WTC11 (cell line): ENCODE measurements at regions not wholly inside any gene's neighbourhood (a gene's known extent, or its start where the extent isn't known, plus 50 kb on each side); places are given as distances from the start of the nearest gene placed in this dataset.
A peak's percentile ranks its signal among the peaks of the same experiment; 100 is the strongest.
"Not testable (repeated sequence)": the region's sequence is repeated elsewhere in the genome, so short reads cannot be mapped to it uniquely, and the experiment has no call there.

Source experiments
- ATAC-seq: fragments of 200-7000 bp; cut with Tn5 transposase; 2 replicates; pipeline ENCODE4 v1.10.0; 2021; ENCODE audit warnings: mild to moderate bottlenecking, moderate library complexity
- CTCF ChIA-PET: fragments of 300-600 bp; sonication (Branson Sonifier 250); formaldehyde crosslinking; loops from one replicate; lab custom pipeline; 2021; ENCODE audit warnings: antibody characterized with exemption; lab: Charles Lee
- POLR2A ChIA-PET: fragments of 350-600 bp; sonication (Branson Sonifier 250); formaldehyde crosslinking; loops from one replicate; lab custom pipeline; 2021; ENCODE audit warnings: antibody characterized with exemption; lab: Charles Lee
- DNase-seq: peaks from one replicate; pipeline ENCODE4 v3.0.0; 2021; ENCODE audit warnings: low spot score
- H3K27ac Mint-ChIP-seq: 2 replicates; pipeline ENCODE4 v1.8.0; 2021; ENCODE audit warnings: mixed read lengths
- H3K27me3 Mint-ChIP-seq: 2 replicates; pipeline ENCODE4 v1.8.0; 2021; ENCODE audit warnings: low read depth, mild to moderate bottlenecking, moderate library complexity, mixed read lengths
- H3K36me3 Mint-ChIP-seq: 2 replicates; pipeline ENCODE4 v1.8.0; 2021; ENCODE audit warnings: mixed read lengths
- H3K4me1 Mint-ChIP-seq: 2 replicates; pipeline ENCODE4 v1.8.0; 2022; ENCODE audit warnings: mixed read lengths
- H3K4me3 Mint-ChIP-seq: 2 replicates; pipeline ENCODE4 v1.8.0; 2021; ENCODE audit warnings: mild to moderate bottlenecking, moderate library complexity, mixed read lengths
- H3K9me3 Mint-ChIP-seq: 2 replicates; pipeline ENCODE4 v1.8.0; 2021; ENCODE audit warnings: mixed read lengths
- CREM ChIP-seq: sonication (generic); formaldehyde crosslinking; IDR thresholded peaks from 2 replicates; pipeline ENCODE4 v1.8.1; 2022; ENCODE audit warnings: mild to moderate bottlenecking, missing genetic modification reagents, moderate library complexity
- CTCF ChIP-seq: fragments of 200-600 bp; IDR thresholded peaks from 2 replicates; pipeline ENCODE4 v1.8.0; 2022; ENCODE audit warnings: antibody characterized with exemption
- E2F5 ChIP-seq: sonication (generic); formaldehyde crosslinking; IDR thresholded peaks from 2 replicates; pipeline ENCODE4 v1.8.1; 2022; ENCODE audit warnings: mild to moderate bottlenecking, moderate library complexity, missing genetic modification reagents
- EMX1 ChIP-seq: fragments of 250-450 bp; sonication (Bioruptor Pico); IDR thresholded peaks from 2 replicates; pipeline ENCODE4 v1.8.0; 2021; ENCODE audit warnings: mild to moderate bottlenecking
- IRF1 ChIP-seq: sonication (generic); formaldehyde crosslinking; IDR thresholded peaks from 2 replicates; pipeline ENCODE4 v1.8.0; 2023; ENCODE audit warnings: missing genetic modification reagents
- NFE2L1 ChIP-seq: sonication (generic); formaldehyde crosslinking; IDR thresholded peaks from 2 replicates; pipeline ENCODE4 v1.8.1; 2023; ENCODE audit warnings: missing genetic modification reagents
- OVOL2 ChIP-seq: fragments of 250-450 bp; sonication (Bioruptor Pico); IDR thresholded peaks from 2 replicates; pipeline ENCODE4 v1.9.0; 2021; ENCODE audit warnings: mild to moderate bottlenecking, borderline replicate concordance
- PRRX2 ChIP-seq: fragments of 250-450 bp; sonication (Bioruptor Pico); IDR thresholded peaks from 2 replicates; pipeline ENCODE4 v1.8.0; 2021; ENCODE audit warnings: mild to moderate bottlenecking
- SOX15 ChIP-seq: fragments of 250-450 bp; sonication (Bioruptor Pico); IDR thresholded peaks from 2 replicates; pipeline ENCODE4 v1.9.0; 2021; ENCODE audit warnings: mild to moderate bottlenecking
- STAT6 ChIP-seq: sonication (generic); formaldehyde crosslinking; conservative IDR thresholded peaks from 2 replicates; pipeline ENCODE4 v1.8.1; 2023; ENCODE audit warnings: mild to moderate bottlenecking, low read depth, missing genetic modification reagents, moderate library complexity
- TCF7 ChIP-seq: sonication (generic); formaldehyde crosslinking; IDR thresholded peaks from 2 replicates; pipeline ENCODE4 v1.8.0; 2022; ENCODE audit warnings: mild to moderate bottlenecking, low read depth, missing genetic modification reagents, moderate library complexity
- TEAD1 ChIP-seq: sonication (generic); formaldehyde crosslinking; IDR thresholded peaks from 2 replicates; pipeline ENCODE4 v1.8.0; 2022; ENCODE audit warnings: mild to moderate bottlenecking, missing genetic modification reagents
- TP53 ChIP-seq: sonication (generic); formaldehyde crosslinking; IDR thresholded peaks from 2 replicates; pipeline ENCODE4 v1.8.1; 2023; ENCODE audit warnings: mild to moderate bottlenecking, missing genetic modification reagents
- ZNF138 ChIP-seq: sonication (generic); formaldehyde crosslinking; conservative IDR thresholded peaks from 2 replicates; pipeline ENCODE4 v1.8.1; 2022; ENCODE audit warnings: mild to moderate bottlenecking, moderate library complexity, missing genetic modification reagents
- ZNF281 ChIP-seq: sonication (generic); formaldehyde crosslinking; IDR thresholded peaks from 2 replicates; pipeline ENCODE4 v1.8.0; 2023; ENCODE audit warnings: mild to moderate bottlenecking, missing genetic modification reagents
- ZNF532 ChIP-seq: fragments of 250-450 bp; sonication (Bioruptor Pico); IDR thresholded peaks from 2 replicates; pipeline ENCODE4 v1.9.0; 2021; ENCODE audit warnings: mild to moderate bottlenecking, borderline replicate concordance
- ZNF671 ChIP-seq: fragments of 250-450 bp; sonication (Bioruptor Pico); IDR thresholded peaks from 2 replicates; pipeline ENCODE4 v1.8.0; 2021; ENCODE audit warnings: mild to moderate bottlenecking

- no peak for TF ChIP-seq ZNF532 (CRISPR knock-in tag)
- no peak for TF ChIP-seq ZNF281
- TF ChIP-seq OVOL2 = no peak
- no peak for TF ChIP-seq ZNF138 (CRISPR knock-in tag)
- no peak for TF ChIP-seq SOX15 (CRISPR knock-in tag)
- TF ChIP-seq PRRX2 (CRISPR knock-in tag) = no peak
- no peak for TF ChIP-seq EMX1 (CRISPR knock-in tag)
- no peak for TF ChIP-seq TCF7 (CRISPR knock-in tag)
- no peak for TF ChIP-seq NFE2L1 (CRISPR knock-in tag)
- no peak for TF ChIP-seq ZNF671 (CRISPR knock-in tag)
Measured at GRCh38 chr1:185648858-185649589, 85.2 kb upstream of the HMCN1 start (continued).

GRCh38 chr1:185647597-185648267 lies 86.5 kb upstream of the HMCN1 start:
- CTCF ChIA-PET = interaction anchor here (2.2 to 3.9 kb wide), 2 partner anchors 33 to 52 kb away, joined by 13 to 27 read pairs; no protein-coding TSS in a partner anchor
- H3K27me3 Mint-ChIP-seq, DNase-seq, H3K4me3 Mint-ChIP-seq, POLR2A ChIA-PET, ATAC-seq: not testable (repeated sequence)
- H3K27ac Mint-ChIP-seq = 0 out of 2 replicates have a peak overlapping the region, but pooled peaks have one; percentile 100
- peaks cover 51% of the 10 kb centered on the region for H3K9me3 Mint-ChIP-seq
- peaks cover 37% of the 10 kb centered on the region for H3K4me1 Mint-ChIP-seq
- peaks cover 58% of the 10 kb centered on the region for H3K36me3 Mint-ChIP-seq

- ATAC-seq = peak; percentile 96
- Mint-ChIP-seq H3K27me3 (peaks cover 13% of the 10 kb centered on the region), H3K4me3 (peak overlapping the region; percentile 54), H3K9me3 (peaks cover 64% of the 10 kb centered on the region), H3K36me3 (peaks cover 67% of the 10 kb centered on the region), H3K27ac (peak overlapping the region; percentile 100), H3K4me1 (peaks cover 37% of the 10 kb centered on the region)
- CTCF ChIA-PET = interaction anchor here (0.5 to 3.9 kb wide), 8 partner anchors 11 to 408 kb away, joined by 3 to 27 read pairs (median 5); no protein-coding TSS in a partner anchor
- DNase-seq = no peak
- POLR2A ChIA-PET = interaction anchor here (0.6 to 1.6 kb wide), 3 partner anchors 232 to 331 kb away, joined by 3 to 7 read pairs (median 3); partner anchors contain the start of gene IVNS1ABP
- no peak for TF ChIP-seq TP53 (CRISPR knock-in tag)
- no peak for TF ChIP-seq IRF1 (CRISPR knock-in tag)
- TF ChIP-seq CTCF = no peak
- TF ChIP-seq TEAD1 (CRISPR knock-in tag) = peak; percentile 89; the same call in 1 of the 2 replicates
- TF ChIP-seq STAT6 (CRISPR knock-in tag) = no peak
- TF ChIP-seq E2F5 = no peak
- TF ChIP-seq EMX1 (CRISPR knock-in tag) = no peak
- TF ChIP-seq CREM (CRISPR knock-in tag) = no peak
Measured at GRCh38 chr1:185646202-185646683, 87.9 kb upstream of the HMCN1 start.
